Stimulated activated CD4-positive, alpha-beta T cell treated with anti-CD3 and anti-CD28 coated beads, TNF-alpha, amount 100 ng/mL, for 48 hours (primary cell): ENCODE measurements at regions not wholly inside any gene's neighbourhood (a gene's known extent, or its start where the extent isn't known, plus 50 kb on each side); places are given as distances from the start of the nearest gene placed in this dataset.
"Not testable (repeated sequence)": the region's sequence is repeated elsewhere in the genome, so short reads cannot be mapped to it uniquely, and the experiment has no call there.

Experiments
- DNase-seq, 3 donors: peaks; one replicate each; pipeline ENCODE4 v3.0.0-alpha.2; 2020; ENCODE audit warnings: low read depth in 3 of 3

DNA sequence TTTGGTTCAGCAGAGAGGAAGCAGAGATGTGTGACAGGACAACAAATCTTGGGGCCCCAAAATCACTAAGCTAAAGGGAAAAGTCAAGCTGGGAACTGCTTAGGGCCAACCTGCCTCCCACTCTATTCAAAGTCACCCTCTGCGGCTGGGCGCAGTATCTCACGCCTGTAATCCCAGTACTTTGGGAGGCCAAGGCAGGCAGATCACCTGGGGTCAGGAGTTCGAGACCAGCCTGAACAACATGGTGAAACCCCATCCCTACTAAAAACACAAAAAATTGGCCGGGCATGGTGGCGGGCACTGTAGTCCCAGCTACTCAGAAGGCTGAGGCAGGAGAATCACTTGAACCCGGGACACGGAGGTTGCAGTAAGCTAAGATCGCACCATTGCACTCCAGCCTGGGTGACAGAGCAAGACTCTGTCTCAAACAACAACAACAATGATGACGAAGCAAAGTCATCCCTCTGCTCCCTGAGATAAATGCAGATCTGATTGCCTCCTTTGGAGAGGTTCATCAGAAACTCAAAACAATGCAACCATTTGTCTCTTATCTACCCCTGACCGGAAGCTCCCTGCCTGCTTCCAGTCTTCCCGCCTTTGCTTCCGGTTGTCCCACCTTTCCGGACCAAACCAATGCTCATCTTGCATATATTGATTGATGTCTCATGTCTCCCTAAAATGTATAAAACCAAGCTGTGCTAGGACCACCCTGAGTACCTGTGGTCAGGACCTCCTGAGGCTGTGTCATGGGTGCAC lies 136.4 kb upstream of the AFDN start:
- DNase-seq, result not testable (repeated sequence)

DNA sequence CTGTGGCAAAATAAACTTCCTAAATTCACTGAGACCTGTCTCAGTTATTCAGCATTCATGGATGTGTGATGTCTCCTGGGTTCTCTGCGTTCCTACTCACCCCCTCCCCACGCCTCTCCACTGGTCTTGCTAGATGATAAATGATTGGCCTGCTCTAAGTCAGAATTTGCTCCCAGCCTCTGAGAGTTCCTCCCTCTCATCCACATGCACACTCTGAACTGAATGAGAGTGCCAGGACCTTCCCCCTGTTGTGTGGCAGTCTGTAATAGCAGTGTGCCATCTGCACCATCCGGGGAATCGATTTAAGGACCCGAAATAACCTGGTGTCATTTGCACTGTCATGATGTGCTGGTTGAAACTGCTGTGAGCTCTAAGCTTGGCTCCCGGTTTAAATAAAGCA lies 135.8 kb upstream of the AFDN start:
- DNase-seq, result no peak

- no peak for DNase-seq
Measured at GRCh38 chr6:167691533-167692312, 135.0 kb upstream of the AFDN start.

- not testable (repeated sequence) for DNase-seq
Measured at GRCh38 chr6:167693478-167693877, 133.2 kb upstream of the AFDN start.

- no peak for DNase-seq
Measured at GRCh38 chr6:167695831-167696230, 130.9 kb upstream of the AFDN start.

DNA sequence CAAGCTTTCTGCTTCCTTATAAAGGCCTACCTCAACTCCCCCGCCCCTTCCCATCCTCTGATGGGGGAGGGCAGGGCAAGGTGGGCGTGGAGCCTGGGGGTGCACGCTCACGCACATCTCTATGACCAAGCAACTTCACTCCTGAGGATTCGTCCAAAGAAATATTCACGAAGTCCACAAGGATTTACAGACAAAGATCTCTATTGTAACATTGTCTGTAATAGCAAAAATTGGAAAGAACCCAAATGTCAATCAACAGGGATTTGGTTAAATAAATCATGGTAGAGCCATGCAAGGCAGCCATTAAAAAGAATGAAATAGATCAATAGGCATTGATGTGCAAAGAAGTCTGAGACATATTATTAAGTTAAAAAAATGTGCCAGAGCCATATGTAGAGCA lies 130.4 kb upstream of the AFDN start:
- no peak for DNase-seq

GRCh38 chr6:167697316-167697715 lies 129.4 kb upstream of the AFDN start:
- DNase-seq, result no peak

GRCh38 chr6:167698540-167698939 lies 128.2 kb upstream of the AFDN start:
- no peak for DNase-seq

DNA sequence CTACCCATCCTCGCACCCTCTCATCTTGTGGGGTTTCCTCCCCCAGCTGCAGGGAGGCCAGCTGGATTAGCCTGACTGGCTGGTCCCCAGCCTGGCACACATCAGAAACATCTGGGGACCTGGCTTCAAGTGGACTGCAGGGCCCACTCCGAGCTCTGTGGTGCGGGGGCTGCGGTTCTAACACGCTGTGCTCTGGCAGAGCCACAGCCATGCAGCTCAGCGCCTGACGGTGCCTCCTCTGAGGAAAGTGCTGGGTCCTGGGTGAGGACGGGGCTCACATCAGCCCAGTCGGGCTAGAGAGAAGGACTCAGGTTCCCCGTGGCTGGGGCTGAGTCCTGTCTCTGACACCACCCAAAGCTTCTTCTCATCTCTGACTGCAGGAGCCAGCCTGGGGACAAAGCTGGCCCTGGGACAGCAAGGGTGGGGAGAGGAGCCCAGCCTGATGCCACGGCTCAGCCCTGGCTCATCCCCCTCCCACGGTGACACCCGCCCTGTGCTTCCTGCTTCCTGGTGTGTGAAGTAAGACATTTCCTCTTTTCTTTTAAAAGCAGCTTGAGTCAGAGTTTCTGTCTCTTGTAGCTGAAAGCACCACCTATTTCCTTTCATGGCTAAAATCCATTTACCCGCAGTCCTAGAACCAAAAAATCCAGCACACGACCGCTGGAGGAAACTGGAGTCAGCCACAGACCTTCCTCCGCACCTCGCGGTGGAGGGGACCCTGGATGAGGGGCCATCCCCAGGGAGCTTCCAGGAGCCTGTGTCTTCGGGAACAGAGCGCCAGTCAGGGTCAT lies 127.4 kb upstream of the AFDN start:
- DNase-seq, result peak; percentile 12 to 45 (median 25)

DNA sequence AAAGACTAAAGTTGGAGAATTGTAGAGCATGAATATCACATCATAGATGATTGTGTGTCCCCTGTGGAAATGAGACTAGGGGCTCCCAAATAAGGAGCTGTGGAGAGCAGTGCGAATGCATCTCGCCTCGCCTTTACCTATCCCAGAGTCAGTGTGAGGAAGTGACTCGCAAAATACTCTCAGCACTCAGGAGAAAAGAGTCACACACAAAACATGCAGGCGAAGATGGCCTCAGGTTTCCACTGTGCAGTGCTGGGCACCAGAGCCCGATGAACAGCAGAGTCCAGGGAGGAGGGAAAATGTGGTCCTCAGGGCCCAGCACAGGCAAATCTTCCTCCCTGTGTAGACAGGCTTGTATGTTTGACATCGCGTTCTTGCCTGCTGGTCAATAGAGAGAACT lies 126.5 kb upstream of the AFDN start:
- DNase-seq, result no peak

- no peak for DNase-seq
Measured at GRCh38 chr6:167701010-167701409, 125.7 kb upstream of the AFDN start.

GRCh38 chr6:167702241-167702827 lies 124.4 kb upstream of the AFDN start:
- DNase-seq, result no peak

DNA sequence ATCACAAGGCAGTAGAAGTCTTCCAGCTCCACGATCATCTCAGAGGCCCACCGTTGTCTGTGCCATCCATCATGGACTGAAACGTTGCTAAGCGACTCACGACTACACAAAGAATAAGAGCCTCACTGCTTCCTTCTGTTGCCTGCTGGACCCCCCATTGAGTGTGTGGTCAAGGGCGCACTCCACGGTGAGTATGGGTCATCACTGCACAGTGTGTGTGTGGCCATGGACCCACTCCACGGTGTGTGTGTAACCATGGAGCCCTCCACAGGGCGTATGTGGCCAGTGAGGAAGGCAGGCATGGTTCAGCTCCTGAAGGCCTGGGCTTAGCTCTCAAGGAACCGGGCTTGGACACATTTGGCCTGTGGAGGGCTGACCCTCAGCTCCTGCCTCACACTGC lies 123.4 kb upstream of the AFDN start:
- DNase-seq, result no peak

- DNase-seq, result no peak
Measured at GRCh38 chr6:167703781-167704180, 122.9 kb upstream of the AFDN start.

GRCh38 chr6:167704396-167704901 lies 122.3 kb upstream of the AFDN start:
- no peak for DNase-seq

GRCh38 chr6:167705211-167705750 lies 121.4 kb upstream of the AFDN start:
- DNase-seq, result no peak

GRCh38 chr6:167706313-167707109 lies 120.2 kb upstream of the AFDN start:
- peak; percentile 31 to 56 (median 35) for DNase-seq

- no peak for DNase-seq
Measured at GRCh38 chr6:167707686-167708500, 118.8 kb upstream of the AFDN start.

DNA sequence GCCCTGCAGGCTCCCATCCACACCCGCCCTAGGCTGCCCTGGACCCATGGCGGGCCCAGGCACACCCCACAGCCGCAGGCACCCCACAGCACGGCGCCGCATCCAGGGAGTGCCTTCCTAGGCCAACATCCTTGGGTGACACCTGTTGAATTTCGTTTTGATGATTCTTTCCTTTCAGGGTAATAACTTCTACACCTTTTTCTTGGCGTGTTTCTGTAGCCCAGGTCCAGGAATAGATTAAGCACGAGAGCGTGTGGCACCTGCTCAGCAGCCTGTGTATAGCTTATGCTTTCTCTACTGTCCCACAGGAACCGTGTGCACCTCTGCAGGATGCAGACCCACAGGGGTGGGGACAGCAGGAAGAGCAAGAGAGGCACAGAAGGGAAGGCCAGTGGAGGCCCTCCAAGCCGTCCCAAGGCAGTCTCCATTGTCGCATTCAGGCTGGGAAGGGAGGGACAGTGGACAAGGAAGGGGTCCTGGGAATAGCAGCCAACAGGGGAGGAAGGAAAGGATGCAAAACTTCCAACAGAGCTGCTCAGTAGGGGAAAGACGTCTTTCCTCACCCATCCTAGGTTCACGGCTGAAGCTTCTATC lies 118.1 kb upstream of the AFDN start:
- DNase-seq, result no peak
